Neuron (in vitro differentiated cells): ENCODE measurements at regions not wholly inside any gene's neighbourhood (a gene's known extent, or its start where the extent isn't known, plus 50 kb on each side); places are given as distances from the start of the nearest gene placed in this dataset.

Experiments used
- H2AFZ ChIP-seq: one replicate; pipeline ENCODE4 v1.6.1; 2013; ENCODE audit warnings: low read depth, mild to moderate bottlenecking, inconsistent platforms, low read length, moderate library complexity
- H3K27me3 ChIP-seq: one replicate; pipeline ENCODE4 v1.6.1; 2013; ENCODE audit warnings: low read length; ENCODE audit not compliant: insufficient read depth
- H3K36me3 ChIP-seq: one replicate; pipeline ENCODE4 v1.6.1; 2013; ENCODE audit warnings: low read length; ENCODE audit not compliant: insufficient read depth
- H3K4me1 ChIP-seq: one replicate; pipeline ENCODE4 v1.6.1; 2013; ENCODE audit warnings: low read length; ENCODE audit not compliant: insufficient read depth
- H3K4me3 ChIP-seq: 2 replicates; pipeline ENCODE4 v1.5.1; 2013; ENCODE audit warnings: mild to moderate bottlenecking, low read length, moderate library complexity
- H3K9me3 ChIP-seq: one replicate; pipeline ENCODE4 v1.6.1; 2013; ENCODE audit warnings: low read length

DNA sequence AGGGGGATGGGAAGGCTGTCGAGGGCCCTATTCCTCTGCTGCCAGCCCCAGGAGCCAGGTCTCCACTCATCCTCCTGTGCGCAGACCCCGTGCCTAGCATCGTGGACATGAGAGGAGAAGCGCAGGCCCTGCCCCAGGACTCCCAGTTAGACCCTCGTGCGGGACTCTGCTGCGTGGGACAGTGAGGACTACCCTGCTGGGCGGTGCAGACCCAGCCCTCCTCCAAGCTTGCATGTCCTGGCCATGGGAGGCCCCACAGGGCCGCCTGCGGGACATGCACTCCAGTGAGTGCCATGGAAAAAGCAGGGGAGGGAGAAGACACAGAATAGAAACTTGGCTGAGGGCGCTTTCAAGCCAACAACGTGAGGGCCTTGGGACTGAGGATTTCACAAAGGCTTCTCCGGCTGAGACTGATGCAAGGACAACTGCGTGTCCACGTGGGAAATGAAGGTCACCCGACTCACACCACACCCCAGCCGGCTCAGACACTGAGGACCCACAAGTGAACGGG, 62.6 kb upstream of the IQSEC1 start:
- no peaks in the 10 kb centered on the region for H3K36me3 ChIP-seq
- H3K4me1 ChIP-seq: peaks cover 2% of the 10 kb centered on the region
- H3K9me3 ChIP-seq: no peaks in the 10 kb centered on the region
- no peaks in the 10 kb centered on the region for H3K27me3 ChIP-seq
- no peak overlapping the region for H3K4me3 ChIP-seq
- H2AFZ ChIP-seq: no peak overlapping the region

DNA sequence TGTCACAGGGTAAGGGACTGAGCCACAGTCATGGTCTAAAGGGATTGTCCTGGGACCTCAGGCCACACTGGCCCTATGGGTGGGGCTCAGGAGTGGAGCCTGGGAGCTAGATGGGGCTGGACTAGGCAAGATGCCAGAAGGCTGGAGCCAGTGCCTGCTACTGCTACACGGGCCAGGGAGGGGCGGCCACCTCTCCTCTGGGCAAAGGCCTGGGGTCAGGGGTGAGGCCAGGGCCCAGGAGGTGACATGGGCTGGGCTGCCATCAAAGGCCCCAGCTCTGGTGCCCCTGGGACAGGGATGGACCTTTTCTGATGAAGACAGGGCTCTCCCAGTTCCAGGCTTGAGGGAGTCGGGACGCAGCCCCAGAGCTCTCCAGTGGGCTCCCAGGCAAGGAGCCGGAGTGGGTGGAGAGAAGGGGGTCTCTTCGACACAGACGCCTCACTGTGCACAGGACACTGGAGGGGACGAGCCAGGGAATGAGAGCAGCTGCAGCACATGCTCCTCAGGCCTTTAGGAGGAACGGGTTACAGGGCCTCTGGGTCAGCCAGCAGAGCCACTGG, 62.1 kb upstream of the IQSEC1 start:
- Histone ChIP-seq H3K36me3 (no peaks in the 10 kb centered on the region), H3K27me3 (no peaks in the 10 kb centered on the region)

DNA sequence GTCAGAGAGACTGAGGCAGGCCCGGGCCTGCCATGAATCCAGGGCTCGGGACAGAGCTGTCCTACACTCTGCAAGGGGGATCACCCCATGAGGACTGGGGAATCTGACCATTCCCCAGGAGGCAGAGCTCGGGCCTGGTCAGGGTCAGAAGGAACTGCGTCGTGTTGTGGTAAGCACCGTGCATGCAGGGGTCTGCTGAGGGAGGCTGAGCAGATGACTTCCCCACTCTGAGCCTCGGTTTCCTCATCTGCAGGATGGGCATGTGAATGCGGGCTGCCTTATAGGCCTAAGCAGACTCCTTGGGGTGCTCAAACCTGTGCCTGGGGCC, 61.6 kb upstream of the IQSEC1 start:
- H3K36me3 ChIP-seq: no peaks in the 10 kb centered on the region
- H3K9me3 ChIP-seq: no peaks in the 10 kb centered on the region
- H3K4me1 ChIP-seq: peaks cover 2% of the 10 kb centered on the region
- no peak overlapping the region for H3K4me3 ChIP-seq
- no peak overlapping the region for H2AFZ ChIP-seq
- H3K27me3 ChIP-seq: no peaks in the 10 kb centered on the region

More for the DNA sequence above, 62.1 kb upstream of the IQSEC1 start:
- Histone ChIP-seq H3K4me3 (no peak overlapping the region), H3K4me1 (peaks cover 2% of the 10 kb centered on the region), H2AFZ (no peak overlapping the region), H3K9me3 (no peaks in the 10 kb centered on the region)

DNA sequence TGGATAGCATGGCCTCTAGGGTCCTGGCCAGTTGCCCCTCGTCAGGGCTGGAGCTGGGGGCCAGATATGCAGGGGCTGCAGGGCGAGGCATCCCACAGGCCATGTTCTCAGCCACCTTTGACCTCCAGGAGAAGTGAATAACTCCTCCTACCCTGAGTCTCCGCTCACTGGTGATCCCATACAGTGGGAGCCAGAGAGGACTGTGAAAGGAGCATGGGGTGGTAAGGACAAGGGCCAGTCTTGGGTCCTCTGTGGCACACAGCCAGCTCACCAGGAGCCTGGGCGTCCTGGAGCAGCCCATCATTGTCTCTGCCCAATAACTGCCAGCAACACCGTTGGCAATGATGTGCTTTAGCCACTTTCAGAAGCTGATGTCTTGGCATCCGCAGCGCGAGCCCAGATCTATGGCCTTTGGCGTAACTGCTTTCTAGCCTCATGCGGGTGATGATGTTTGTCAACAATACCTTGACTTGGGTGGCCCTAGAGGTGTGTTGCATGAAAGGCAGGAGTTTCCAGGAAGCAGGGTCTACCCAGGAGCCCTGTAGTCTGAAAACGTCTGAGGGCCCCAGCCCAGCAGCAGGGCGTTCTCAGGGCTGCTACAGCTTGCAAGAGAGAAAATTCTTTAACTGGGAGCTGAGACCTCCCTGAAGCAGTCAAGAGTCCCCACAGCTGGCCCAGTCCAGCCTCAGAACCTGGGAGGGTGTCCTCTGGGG, 61.1 kb upstream of the IQSEC1 start:
- Histone ChIP-seq H3K4me1 (peaks cover 2% of the 10 kb centered on the region), H3K36me3 (no peaks in the 10 kb centered on the region), H2AFZ (no peak overlapping the region), H3K27me3 (no peaks in the 10 kb centered on the region), H3K4me3 (no peak overlapping the region), H3K9me3 (no peaks in the 10 kb centered on the region)

- Histone ChIP-seq H3K9me3 (no peaks in the 10 kb centered on the region), H3K4me3 (no peak overlapping the region), H3K4me1 (peaks cover 2% of the 10 kb centered on the region), H3K27me3 (no peaks in the 10 kb centered on the region), H3K36me3 (no peaks in the 10 kb centered on the region), H2AFZ (no peak overlapping the region)
These were observed 60.3 kb upstream of the IQSEC1 start for GRCh38 chr3:13133471-13133981.

DNA sequence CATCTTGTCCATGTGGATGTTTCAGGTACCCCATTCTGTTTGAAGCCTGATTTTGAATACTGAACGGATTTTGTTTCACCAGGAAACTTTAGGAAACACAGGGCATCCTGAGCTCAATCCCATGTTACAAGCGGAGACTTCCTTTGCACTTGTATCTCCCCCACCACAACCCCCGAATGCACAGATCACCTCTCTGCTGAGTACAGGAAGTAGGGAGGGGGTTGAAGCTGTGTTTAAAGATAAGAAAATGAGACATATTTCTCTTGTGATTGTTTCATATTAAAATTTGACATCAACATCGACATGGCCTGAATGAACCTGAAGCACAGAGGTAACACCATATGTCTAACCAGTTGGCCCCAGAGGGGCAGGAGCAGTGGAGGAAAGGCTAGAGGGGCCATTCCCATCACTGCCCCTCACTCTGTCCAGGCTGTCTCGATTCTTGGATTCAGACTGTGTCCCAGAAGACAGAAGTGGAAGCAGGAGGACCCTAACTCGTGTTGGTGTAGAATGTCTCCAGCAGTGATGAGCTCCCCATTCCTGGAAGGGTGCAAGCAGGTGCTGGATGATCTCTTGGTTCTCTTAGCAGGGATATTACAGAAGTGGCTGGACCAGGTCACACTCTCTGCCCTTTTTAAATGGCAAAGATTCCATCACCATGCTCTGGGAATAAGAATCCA, 59.6 kb upstream of the IQSEC1 start:
- Histone ChIP-seq H3K9me3 (no peaks in the 10 kb centered on the region), H3K36me3 (no peaks in the 10 kb centered on the region), H3K27me3 (no peaks in the 10 kb centered on the region), H3K4me1 (peaks cover 2% of the 10 kb centered on the region), H3K4me3 (no peak overlapping the region), H2AFZ (no peak overlapping the region)

DNA sequence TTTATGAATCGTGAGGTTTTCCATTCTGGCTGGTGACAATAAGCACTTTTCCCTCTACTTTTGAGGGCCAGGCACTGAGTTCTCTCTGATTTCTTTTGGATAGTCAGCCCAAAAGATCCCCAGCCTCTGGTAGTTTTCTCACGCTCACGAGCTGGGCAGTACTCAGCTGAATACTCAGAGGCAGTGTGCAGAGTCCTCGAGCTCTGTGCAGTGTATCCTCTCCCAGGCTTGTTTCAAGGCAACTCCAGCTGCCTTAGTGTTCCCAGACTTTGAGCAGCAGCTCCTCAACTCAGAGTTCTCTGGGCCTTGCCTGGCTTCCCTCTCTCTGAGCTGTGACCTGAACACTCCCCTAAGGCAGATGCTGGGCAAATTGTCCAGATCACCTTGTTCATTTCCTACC, 59.1 kb upstream of the IQSEC1 start:
- no peak overlapping the region for H2AFZ ChIP-seq
- no peaks in the 10 kb centered on the region for H3K36me3 ChIP-seq
- peaks cover 2% of the 10 kb centered on the region for H3K4me1 ChIP-seq

DNA sequence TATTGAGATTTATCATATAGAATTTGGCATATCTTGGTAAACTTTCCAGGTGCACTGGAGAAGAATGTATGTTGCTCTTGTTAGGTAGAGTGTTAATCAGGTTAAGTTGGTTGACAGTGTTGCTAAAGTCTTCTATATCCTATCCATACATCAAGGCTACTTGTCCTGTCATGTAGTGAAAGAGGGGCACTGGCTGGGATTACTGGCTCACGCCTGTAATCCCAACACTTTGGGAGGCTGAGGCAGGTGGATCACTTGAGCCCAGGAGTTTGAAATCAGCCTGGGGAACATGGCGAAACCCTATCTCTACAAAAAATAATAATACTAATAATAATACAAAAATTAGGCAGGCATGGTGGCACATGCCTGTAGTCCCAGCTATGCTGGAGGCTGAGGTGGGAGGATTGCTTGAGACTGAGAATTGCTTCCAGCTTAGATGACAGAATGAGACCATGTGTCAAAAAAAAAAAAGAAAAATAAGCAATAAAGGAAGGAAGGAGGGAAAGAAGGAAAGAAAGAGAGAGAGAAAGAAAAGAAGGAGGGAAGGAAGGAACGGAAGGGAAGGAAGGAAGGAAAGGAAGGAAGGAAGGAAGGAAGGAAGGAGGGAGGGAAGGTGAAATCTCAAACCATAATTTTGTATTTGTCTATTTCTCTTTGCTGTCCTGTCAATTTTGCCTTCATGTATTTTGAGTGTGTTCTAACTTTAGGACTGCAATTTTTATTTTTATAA, 57.4 kb upstream of the IQSEC1 start:
- Histone ChIP-seq H2AFZ (no peak overlapping the region), H3K4me1 (no peaks in the 10 kb centered on the region), H3K27me3 (no peaks in the 10 kb centered on the region), H3K36me3 (no peaks in the 10 kb centered on the region), H3K9me3 (no peaks in the 10 kb centered on the region), H3K4me3 (no peak overlapping the region)

More for the DNA sequence above, 59.1 kb upstream of the IQSEC1 start:
- Histone ChIP-seq H3K9me3 (no peaks in the 10 kb centered on the region), H3K27me3 (no peaks in the 10 kb centered on the region), H3K4me3 (no peak overlapping the region)

- Histone ChIP-seq H2AFZ (no peak overlapping the region), H3K36me3 (no peaks in the 10 kb centered on the region), H3K4me1 (no peaks in the 10 kb centered on the region), H3K4me3 (no peak overlapping the region), H3K27me3 (no peaks in the 10 kb centered on the region), H3K9me3 (no peaks in the 10 kb centered on the region)
These were observed 52.1 kb upstream of the IQSEC1 start for GRCh38 chr3:13125092-13126015.

DNA sequence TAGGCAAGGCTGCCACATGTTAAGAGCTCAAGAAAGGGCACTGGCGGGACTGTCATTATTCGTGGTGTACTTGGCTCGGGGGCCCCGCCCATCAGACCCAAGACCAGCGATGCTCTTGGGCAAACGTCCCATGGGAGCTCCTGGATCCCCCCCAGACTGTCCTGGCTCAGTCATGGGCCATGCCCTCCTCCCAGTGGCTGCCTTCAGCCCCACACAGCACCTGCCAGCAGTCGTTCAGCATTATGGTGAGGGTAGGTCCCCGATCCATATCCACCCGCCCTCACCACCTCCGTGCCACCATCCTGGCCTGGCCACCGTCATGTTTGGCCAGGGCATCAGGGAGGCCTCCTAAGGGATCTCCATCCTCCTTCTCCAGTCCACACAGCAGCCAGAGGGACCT, 51.4 kb upstream of the IQSEC1 start:
- Histone ChIP-seq H3K27me3 (no peaks in the 10 kb centered on the region), H3K4me1 (no peaks in the 10 kb centered on the region)

GRCh38 chr3:13123765-13124164, 50.5 kb upstream of the IQSEC1 start:
- no peak overlapping the region for H2AFZ ChIP-seq
- no peaks in the 10 kb centered on the region for H3K36me3 ChIP-seq
- H3K4me1 ChIP-seq: no peaks in the 10 kb centered on the region
- H3K4me3 ChIP-seq: no peak overlapping the region
- no peaks in the 10 kb centered on the region for H3K9me3 ChIP-seq
- H3K27me3 ChIP-seq: no peaks in the 10 kb centered on the region

More for the DNA sequence above, 51.4 kb upstream of the IQSEC1 start:
- no peak overlapping the region for H3K4me3 ChIP-seq
- H3K9me3 ChIP-seq: no peaks in the 10 kb centered on the region
- no peaks in the 10 kb centered on the region for H3K36me3 ChIP-seq
- H2AFZ ChIP-seq: no peak overlapping the region

DNA sequence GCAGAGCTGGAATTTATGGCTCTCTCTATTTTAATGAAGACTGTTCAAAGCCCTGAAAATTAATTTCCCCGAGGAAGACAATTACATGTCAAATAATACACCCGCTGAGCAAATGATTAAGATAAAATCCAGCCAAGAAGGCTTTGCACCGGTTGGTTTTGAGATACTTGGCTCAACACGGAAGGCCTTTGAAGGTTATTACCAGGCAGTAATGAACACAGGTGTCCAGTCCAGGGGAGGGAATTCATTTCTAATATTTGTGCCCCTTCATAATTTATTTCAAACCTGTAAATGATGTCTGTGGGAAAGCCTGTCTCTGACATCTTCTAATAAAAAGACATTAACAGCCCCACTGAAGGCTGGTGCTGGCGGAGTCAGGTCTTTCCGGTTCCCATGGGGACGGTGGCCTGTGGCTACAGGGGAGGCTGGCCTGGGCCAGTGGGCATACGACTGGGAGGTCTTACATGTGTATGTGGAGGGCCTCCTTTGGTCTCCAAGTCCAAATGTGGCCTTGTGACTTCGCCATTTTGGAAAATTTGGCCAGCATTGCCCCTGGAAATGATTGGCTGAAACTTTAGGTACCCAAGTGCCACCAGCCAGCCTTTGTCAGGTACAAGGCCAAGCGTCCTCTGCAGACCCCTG, 49.9 kb upstream of the IQSEC1 start:
- Histone ChIP-seq H3K9me3 (no peaks in the 10 kb centered on the region), H2AFZ (no peak overlapping the region), H3K4me1 (no peaks in the 10 kb centered on the region), H3K4me3 (no peak overlapping the region), H3K27me3 (no peaks in the 10 kb centered on the region), H3K36me3 (no peaks in the 10 kb centered on the region)
